ENCODE measurements at regions not wholly inside any gene's neighbourhood (a gene's known extent, or its start where the extent isn't known, plus 50 kb on each side); places are given as distances from the start of the nearest gene placed in this dataset.
A peak's percentile ranks its signal among the peaks of the same experiment; 100 is the strongest.

GRCh38 chr9:108803428-108804065, 52.2 kb downstream of the ACTL7B start:
- Histone ChIP-seq H3K27ac (ENCODE audit: low read depth, low read length) (no peak overlapping the region), H3K4me3 (ENCODE audit: low read depth, low read length) (no peak overlapping the region)

GRCh38 chr9:108802967-108803366, 52.8 kb downstream of the ACTL7B start:
- H3K36me3 ChIP-seq (ENCODE audit: control insufficient read depth, insufficient read depth, low read length), result no peaks in the 10 kb centered on the region
- H3K27ac ChIP-seq (ENCODE audit: low read depth, low read length), result no peak overlapping the region
- peaks cover 16% of the 10 kb centered on the region for H3K4me1 ChIP-seq (ENCODE audit: control insufficient read depth, insufficient read depth, low read length)
- no peak overlapping the region for H3K9ac ChIP-seq (ENCODE audit: low read depth, low read length)
- H3K27me3 ChIP-seq (ENCODE audit: control insufficient read depth, insufficient read depth, low read length), result no peaks in the 10 kb centered on the region
- H3K4me3 ChIP-seq (ENCODE audit: low read depth, low read length), result no peak overlapping the region
- H3K9me3 ChIP-seq (ENCODE audit: control insufficient read depth, insufficient read depth, low read length), result no peaks in the 10 kb centered on the region

More at GRCh38 chr9:108803428-108804065, 52.2 kb downstream of the ACTL7B start:
- no peaks in the 10 kb centered on the region for H3K9me3 ChIP-seq (ENCODE audit: control insufficient read depth, insufficient read depth, low read length)
- H3K27me3 ChIP-seq (ENCODE audit: control insufficient read depth, insufficient read depth, low read length), result no peaks in the 10 kb centered on the region
- no peaks in the 10 kb centered on the region for H3K36me3 ChIP-seq (ENCODE audit: control insufficient read depth, insufficient read depth, low read length)
- H3K4me1 ChIP-seq (ENCODE audit: control insufficient read depth, insufficient read depth, low read length), result peaks cover 16% of the 10 kb centered on the region
- H3K9ac ChIP-seq (ENCODE audit: low read depth, low read length), result no peak overlapping the region

- Histone ChIP-seq H3K27me3 (ENCODE audit: control insufficient read depth, insufficient read depth, low read length) (no peaks in the 10 kb centered on the region), H3K9ac (ENCODE audit: low read depth, low read length) (no peak overlapping the region), H3K27ac (ENCODE audit: low read depth, low read length) (no peak overlapping the region), H3K36me3 (ENCODE audit: control insufficient read depth, insufficient read depth, low read length) (no peaks in the 10 kb centered on the region), H3K9me3 (ENCODE audit: control insufficient read depth, insufficient read depth, low read length) (no peaks in the 10 kb centered on the region), H3K4me3 (ENCODE audit: low read depth, low read length) (no peak overlapping the region), H3K4me1 (ENCODE audit: control insufficient read depth, insufficient read depth, low read length) (peaks cover 16% of the 10 kb centered on the region)
These were observed 53.8 kb downstream of the ACTL7B start for GRCh38 chr9:108801949-108802348.

- no peak overlapping the region for H3K9ac ChIP-seq (ENCODE audit: low read depth, low read length)
- H3K4me3 ChIP-seq (ENCODE audit: low read depth, low read length), result no peak overlapping the region
- no peak overlapping the region for H3K27ac ChIP-seq (ENCODE audit: low read depth, low read length)
These were observed 55.1 kb downstream of the ACTL7B start for GRCh38 chr9:108800632-108801099.

GRCh38 chr9:108793573-108793972, 62.2 kb downstream of the ACTL7B start:
- Histone ChIP-seq H3K9ac (ENCODE audit: low read depth, low read length) (no peak overlapping the region), H3K27me3 (ENCODE audit: control insufficient read depth, insufficient read depth, low read length) (no peaks in the 10 kb centered on the region), H3K36me3 (ENCODE audit: control insufficient read depth, insufficient read depth, low read length) (no peaks in the 10 kb centered on the region), H3K4me3 (ENCODE audit: low read depth, low read length) (no peak overlapping the region), H3K4me1 (ENCODE audit: control insufficient read depth, insufficient read depth, low read length) (no peaks in the 10 kb centered on the region), H3K27ac (ENCODE audit: low read depth, low read length) (no peak overlapping the region), H3K9me3 (ENCODE audit: control insufficient read depth, insufficient read depth, low read length) (no peaks in the 10 kb centered on the region)

More at GRCh38 chr9:108800632-108801099, 55.1 kb downstream of the ACTL7B start:
- Histone ChIP-seq H3K27me3 (ENCODE audit: control insufficient read depth, insufficient read depth, low read length) (no peaks in the 10 kb centered on the region), H3K4me1 (ENCODE audit: control insufficient read depth, insufficient read depth, low read length) (peaks cover 13% of the 10 kb centered on the region), H3K9me3 (ENCODE audit: control insufficient read depth, insufficient read depth, low read length) (no peaks in the 10 kb centered on the region), H3K36me3 (ENCODE audit: control insufficient read depth, insufficient read depth, low read length) (no peaks in the 10 kb centered on the region)

- peaks cover 9% of the 10 kb centered on the region for H3K4me1 ChIP-seq (ENCODE audit: control insufficient read depth, insufficient read depth, low read length)
- H3K36me3 ChIP-seq (ENCODE audit: control insufficient read depth, insufficient read depth, low read length), result no peaks in the 10 kb centered on the region
- no peak overlapping the region for H3K4me3 ChIP-seq (ENCODE audit: low read depth, low read length)
- H3K9me3 ChIP-seq (ENCODE audit: control insufficient read depth, insufficient read depth, low read length), result no peaks in the 10 kb centered on the region
- no peak overlapping the region for H3K9ac ChIP-seq (ENCODE audit: low read depth, low read length)
- H3K27me3 ChIP-seq (ENCODE audit: control insufficient read depth, insufficient read depth, low read length), result no peaks in the 10 kb centered on the region
- no peak overlapping the region for H3K27ac ChIP-seq (ENCODE audit: low read depth, low read length)
These were observed 66.0 kb downstream of the ACTL7B start for GRCh38 chr9:108789742-108790141.

- Histone ChIP-seq H3K9ac (ENCODE audit: low read depth, low read length) (no peak overlapping the region), H3K9me3 (ENCODE audit: control insufficient read depth, insufficient read depth, low read length) (no peaks in the 10 kb centered on the region), H3K27ac (ENCODE audit: low read depth, low read length) (peak overlapping the region; percentile 74), H3K36me3 (ENCODE audit: control insufficient read depth, insufficient read depth, low read length) (no peaks in the 10 kb centered on the region), H3K4me3 (ENCODE audit: low read depth, low read length) (no peak overlapping the region), H3K27me3 (ENCODE audit: control insufficient read depth, insufficient read depth, low read length) (no peaks in the 10 kb centered on the region), H3K4me1 (ENCODE audit: control insufficient read depth, insufficient read depth, low read length) (peaks cover 9% of the 10 kb centered on the region)
These were observed 68.1 kb downstream of the ACTL7B start for GRCh38 chr9:108787690-108788048.

GRCh38 chr9:108786901-108787689, 68.7 kb downstream of the ACTL7B start:
- H3K27ac ChIP-seq (ENCODE audit: low read depth, low read length), result peak overlapping the region; percentile 74
- H3K4me1 ChIP-seq (ENCODE audit: control insufficient read depth, insufficient read depth, low read length), result peaks cover 9% of the 10 kb centered on the region
- no peak overlapping the region for H3K9ac ChIP-seq (ENCODE audit: low read depth, low read length)
- H3K4me3 ChIP-seq (ENCODE audit: low read depth, low read length), result no peak overlapping the region
- no peaks in the 10 kb centered on the region for H3K27me3 ChIP-seq (ENCODE audit: control insufficient read depth, insufficient read depth, low read length)
- H3K9me3 ChIP-seq (ENCODE audit: control insufficient read depth, insufficient read depth, low read length), result no peaks in the 10 kb centered on the region
- H3K36me3 ChIP-seq (ENCODE audit: control insufficient read depth, insufficient read depth, low read length), result no peaks in the 10 kb centered on the region

GRCh38 chr9:108786322-108786721, 69.5 kb downstream of the ACTL7B start:
- H3K27me3 ChIP-seq (ENCODE audit: control insufficient read depth, insufficient read depth, low read length), result no peaks in the 10 kb centered on the region
- H3K27ac ChIP-seq (ENCODE audit: low read depth, low read length), result peak overlapping the region; percentile 74

GRCh38 chr9:108784998-108785397, 70.8 kb downstream of the ACTL7B start:
- Histone ChIP-seq H3K9me3 (ENCODE audit: control insufficient read depth, insufficient read depth, low read length) (no peaks in the 10 kb centered on the region), H3K27me3 (ENCODE audit: control insufficient read depth, insufficient read depth, low read length) (no peaks in the 10 kb centered on the region), H3K36me3 (ENCODE audit: control insufficient read depth, insufficient read depth, low read length) (no peaks in the 10 kb centered on the region), H3K27ac (ENCODE audit: low read depth, low read length) (no peak overlapping the region), H3K4me1 (ENCODE audit: control insufficient read depth, insufficient read depth, low read length) (peaks cover 22% of the 10 kb centered on the region), H3K9ac (ENCODE audit: low read depth, low read length) (no peak overlapping the region), H3K4me3 (ENCODE audit: low read depth, low read length) (no peak overlapping the region)

More at GRCh38 chr9:108786322-108786721, 69.5 kb downstream of the ACTL7B start:
- no peak overlapping the region for H3K9ac ChIP-seq (ENCODE audit: low read depth, low read length)
- no peak overlapping the region for H3K4me3 ChIP-seq (ENCODE audit: low read depth, low read length)
- peaks cover 10% of the 10 kb centered on the region for H3K4me1 ChIP-seq (ENCODE audit: control insufficient read depth, insufficient read depth, low read length)
- H3K9me3 ChIP-seq (ENCODE audit: control insufficient read depth, insufficient read depth, low read length), result no peaks in the 10 kb centered on the region
- no peaks in the 10 kb centered on the region for H3K36me3 ChIP-seq (ENCODE audit: control insufficient read depth, insufficient read depth, low read length)

All from HUES48 (cell line).